BLaER1 treated with 17β-estradiol and CSF1 and Interleukin-3, amounts not matched to agents 10 nM and 100 nM (cell line): ENCODE measurements at regions not wholly inside any gene's neighbourhood (a gene's known extent, or its start where the extent isn't known, plus 50 kb on each side); places are given as distances from the start of the nearest gene placed in this dataset.
A peak's percentile ranks its signal among the peaks of the same experiment; 100 is the strongest.
"Not testable (repeated sequence)": the region's sequence is repeated elsewhere in the genome, so short reads cannot be mapped to it uniquely, and the experiment has no call there.

Experiments
- H3K27ac ChIP-seq, 11 experiments: shearing (Covaris generic); formaldehyde crosslinking; 2 replicates each; pipeline ENCODE4 v1.8.1; 2022
- H3K27me3 ChIP-seq, 11 experiments: shearing (Covaris generic); formaldehyde crosslinking; 2 replicates each; pipeline ENCODE4 v1.8.1; 2022
- H3K36me3 ChIP-seq, 11 experiments: shearing (Covaris generic); formaldehyde crosslinking; 2 replicates each; pipeline ENCODE4 v1.8.1; 2022
- H3K4me1 ChIP-seq, 10 experiments: shearing (Covaris generic); formaldehyde crosslinking; 2 replicates each; pipeline ENCODE4 v1.8.1; 2022
- H3K4me2 ChIP-seq, 11 experiments: shearing (Covaris generic); formaldehyde crosslinking; 2 replicates each; pipeline ENCODE4 v1.8.1; 2022
- H3K4me3 ChIP-seq, 10 experiments: shearing (Covaris generic); formaldehyde crosslinking; 2 replicates each; pipeline ENCODE4 v1.8.1; 2022
- H3K9ac ChIP-seq, 11 experiments: shearing (Covaris generic); formaldehyde crosslinking; 2 replicates each; pipeline ENCODE4 v1.8.1; 2022
- H3K9me3 ChIP-seq, 11 experiments: shearing (Covaris generic); formaldehyde crosslinking; replicated peaks in 1 of 11; 2 replicates each; pipeline ENCODE4 v1.8.1; 2022
- H4K20me1 ChIP-seq, 11 experiments: shearing (Covaris generic); formaldehyde crosslinking; 2 replicates each; pipeline ENCODE4 v1.8.1; 2022
- Cebpa-rat ChIP-seq, 11 experiments: shearing (Covaris generic); IDR thresholded peaks; 2 replicates each; pipeline ENCODE4 v1.8.1; 2022

DNA sequence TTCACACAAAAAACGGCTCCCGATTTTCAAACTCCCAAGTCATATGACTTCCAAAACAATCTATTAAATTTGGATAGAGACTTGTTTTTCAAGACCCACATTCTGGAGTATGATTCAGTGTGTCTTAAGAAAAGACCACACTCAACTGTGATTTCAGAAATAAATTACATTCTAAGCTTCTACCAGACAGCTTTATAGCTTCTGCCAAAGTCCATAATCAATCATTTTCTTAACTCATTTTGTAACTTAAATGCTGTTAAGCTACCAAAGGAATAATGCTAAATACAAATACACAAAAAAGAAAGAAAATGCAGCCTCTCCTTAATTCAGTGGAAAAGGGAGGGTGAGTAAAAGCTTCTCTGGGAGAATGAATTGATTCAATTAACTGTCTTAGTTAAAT is 192.3 kb upstream of the P2RY1 start:
- Histone ChIP-seq H3K4me2 (no peak overlapping the region), H3K36me3 (no peaks in the 10 kb centered on the region), H4K20me1 (no peaks in the 10 kb centered on the region), H3K27ac (no peak overlapping the region), H3K4me1 (no peaks in the 10 kb centered on the region), H3K4me3 (no peak overlapping the region), H3K9ac (no peak overlapping the region), H3K9me3 (peaks cover 0 to 6% (median 5%) of the 10 kb centered on the region in 11 experiments; a peak in 7 of 22 replicates), H3K27me3 (no peaks in the 10 kb centered on the region)
- TF ChIP-seq Cebpa-rat (IDR thresholded peaks at IDR 0.05): no peak

DNA sequence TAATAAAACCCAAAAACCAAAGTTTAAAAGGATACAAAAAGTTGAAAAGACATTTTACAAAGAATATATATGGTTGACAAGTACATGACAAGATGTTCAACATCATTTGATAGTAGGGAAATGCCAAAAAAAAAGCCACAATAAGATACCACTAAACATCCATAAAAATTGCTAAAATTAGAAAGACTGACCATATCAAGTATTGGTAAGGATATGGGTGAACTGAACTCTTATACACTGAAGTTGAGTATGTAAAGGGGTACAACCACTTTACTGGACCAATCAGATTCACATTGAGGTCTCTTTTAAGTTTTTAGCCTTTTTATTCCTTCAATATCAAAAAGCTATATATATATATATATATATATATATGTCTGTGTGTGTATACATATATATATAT is 190.5 kb upstream of the P2RY1 start:
- no peak overlapping the region for H3K9ac ChIP-seq
- no peaks in the 10 kb centered on the region for H3K36me3 ChIP-seq
- H4K20me1 ChIP-seq: no peaks in the 10 kb centered on the region
- H3K4me3 ChIP-seq: no peak overlapping the region
- H3K4me1 ChIP-seq: no peaks in the 10 kb centered on the region
- no peak overlapping the region for H3K4me2 ChIP-seq
- TF ChIP-seq Cebpa-rat (IDR thresholded peaks at IDR 0.05): no peak
- H3K9me3 ChIP-seq: peaks cover 0 to 6% (median 5%) of the 10 kb centered on the region in 11 experiments; a peak in 7 of 22 replicates
- no peaks in the 10 kb centered on the region for H3K27me3 ChIP-seq
- H3K27ac ChIP-seq: no peak overlapping the region

DNA sequence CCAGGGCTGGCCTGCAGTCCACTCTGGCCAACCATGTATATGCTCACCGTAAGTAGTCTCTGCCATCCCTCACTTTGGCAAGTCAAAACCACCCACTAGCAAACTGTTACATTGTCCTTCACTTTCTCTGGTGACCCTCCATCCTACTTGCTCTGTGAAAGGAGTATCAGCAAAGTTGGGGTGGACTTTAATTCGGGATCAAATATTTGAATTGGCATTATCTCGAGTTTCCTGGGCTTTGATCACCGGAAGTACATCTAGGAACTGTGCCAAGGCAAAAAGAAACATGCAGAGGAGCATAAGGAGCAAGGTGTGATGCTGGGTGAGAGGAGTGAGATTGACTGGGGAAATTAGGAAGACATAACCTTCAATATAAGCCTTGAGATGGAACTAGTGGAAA is 188.9 kb upstream of the P2RY1 start:
- Histone ChIP-seq H3K4me3 (no peak overlapping the region), H3K27ac (no peak overlapping the region), H3K36me3 (no peaks in the 10 kb centered on the region), H3K4me1 (no peaks in the 10 kb centered on the region), H3K27me3 (no peaks in the 10 kb centered on the region), H3K9ac (no peak overlapping the region), H4K20me1 (no peaks in the 10 kb centered on the region), H3K4me2 (no peak overlapping the region), H3K9me3 (peaks cover 0 to 6% (median 5%) of the 10 kb centered on the region in 11 experiments; a peak in 7 of 22 replicates)
- TF ChIP-seq Cebpa-rat (IDR thresholded peaks at IDR 0.05): no peak

DNA sequence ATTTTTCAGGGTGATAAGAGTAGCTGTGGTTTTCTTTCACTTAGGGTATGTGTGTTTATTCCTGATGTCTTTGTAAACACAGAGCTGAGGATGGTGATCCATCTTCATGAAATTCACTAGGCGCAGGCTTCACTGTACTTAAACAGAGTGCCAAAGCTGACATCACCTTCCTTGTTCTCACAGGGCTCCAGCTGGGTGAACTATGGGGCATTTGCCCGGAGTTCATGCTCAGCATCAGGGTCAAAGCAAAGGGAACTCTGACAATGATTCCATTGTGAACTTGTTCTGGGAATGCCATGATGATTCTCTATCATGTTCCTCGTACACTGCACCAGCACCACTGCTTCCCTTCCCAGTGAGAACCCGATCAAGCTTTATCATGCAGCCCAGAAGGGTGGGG is 184.8 kb upstream of the P2RY1 start:
- no peak for TF ChIP-seq Cebpa-rat (IDR thresholded peaks at IDR 0.05)

DNA sequence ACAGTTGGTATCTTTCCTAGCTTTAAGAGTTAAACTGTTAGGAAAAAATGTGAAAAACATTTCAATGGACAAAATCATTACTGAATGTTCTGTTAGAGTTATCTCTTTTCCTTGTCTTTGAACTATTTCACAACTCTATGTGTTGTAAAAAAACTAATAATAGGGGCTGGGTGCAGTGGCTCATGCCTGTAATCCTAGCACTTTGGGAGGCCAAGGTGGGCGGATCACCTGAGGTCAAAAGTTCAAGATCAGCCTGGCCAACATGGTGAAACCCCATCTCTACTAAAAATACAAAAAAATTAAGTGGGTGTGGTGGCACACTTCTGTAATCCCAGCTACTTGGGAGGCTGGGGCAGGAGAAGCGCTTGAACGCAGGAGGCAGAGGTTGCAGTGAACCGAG is 184.0 kb upstream of the P2RY1 start:
- not testable (repeated sequence) for H3K9me3 ChIP-seq, H3K36me3 ChIP-seq, H3K4me1 ChIP-seq, H3K27me3 ChIP-seq, H3K9ac ChIP-seq, H3K27ac ChIP-seq, H4K20me1 ChIP-seq, H3K4me3 ChIP-seq, H3K4me2 ChIP-seq

More for the DNA sequence above, 184.8 kb upstream of the P2RY1 start:
- Histone ChIP-seq H3K36me3 (no peaks in the 10 kb centered on the region), H3K27ac (no peak overlapping the region), H3K9me3 (peaks cover 0 to 2% (median 0%) of the 10 kb centered on the region in 11 experiments; a peak in 1 of 22 replicates), H3K27me3 (no peaks in the 10 kb centered on the region), H4K20me1 (no peaks in the 10 kb centered on the region), H3K4me2 (no peak overlapping the region), H3K4me1 (no peaks in the 10 kb centered on the region), H3K4me3 (no peak overlapping the region), H3K9ac (no peak overlapping the region)

DNA sequence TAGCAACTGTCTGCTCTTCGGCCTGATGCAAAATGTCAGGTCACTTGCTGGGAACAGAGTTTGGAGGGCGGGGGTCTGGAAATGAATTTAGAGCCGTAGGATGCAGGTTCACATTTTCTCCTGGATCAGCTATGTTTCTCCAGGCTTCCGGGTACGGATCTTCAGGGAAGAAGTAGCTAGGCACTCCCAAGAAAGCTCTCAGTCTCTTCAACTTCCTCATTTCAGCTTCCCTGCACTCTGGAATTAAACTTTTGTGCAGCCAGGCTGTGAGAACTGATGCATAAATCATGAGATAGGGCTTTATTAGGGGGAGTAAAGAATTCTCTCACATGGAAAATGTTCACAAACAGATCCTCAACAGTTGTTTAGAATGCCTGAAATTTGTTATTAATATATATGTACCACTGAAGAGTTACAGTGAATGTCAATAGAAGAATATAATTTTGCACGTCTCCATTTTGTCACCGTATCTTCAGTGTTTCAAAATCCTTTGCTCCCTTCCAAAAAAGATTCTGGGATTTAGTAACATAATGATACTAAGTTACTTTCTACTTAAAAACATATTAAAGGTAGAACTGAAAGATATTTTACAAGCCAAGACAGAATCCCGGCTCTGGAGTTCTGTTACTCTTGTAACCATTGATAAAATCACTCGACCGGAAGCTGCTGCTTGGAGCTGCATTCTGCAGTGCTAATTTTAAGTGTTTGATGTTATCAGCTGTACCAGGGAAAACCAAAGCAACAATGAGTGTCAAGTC is 178.5 kb upstream of the P2RY1 start:
- no peaks in the 10 kb centered on the region for H3K36me3 ChIP-seq
- H3K4me1 ChIP-seq: peaks cover 0 to 12% (median 0%) of the 10 kb centered on the region in 10 experiments; a peak in 6 of 20 replicates
- H3K4me3 ChIP-seq: no peak overlapping the region
- peak overlapping the region in 8 of 11 experiments; percentile 7 to 44 (median 20); a peak in 11 of 22 replicates for H3K4me2 ChIP-seq
- no peaks in the 10 kb centered on the region for H4K20me1 ChIP-seq
- no peaks in the 10 kb centered on the region for H3K27me3 ChIP-seq
- peaks cover 0 to 7% (median 6%) of the 10 kb centered on the region in 11 experiments; a peak in 18 of 22 replicates for H3K9me3 ChIP-seq
- no peak overlapping the region for H3K27ac ChIP-seq
- no peak overlapping the region for H3K9ac ChIP-seq
- no peak for TF ChIP-seq Cebpa-rat (IDR thresholded peaks at IDR 0.05)

DNA sequence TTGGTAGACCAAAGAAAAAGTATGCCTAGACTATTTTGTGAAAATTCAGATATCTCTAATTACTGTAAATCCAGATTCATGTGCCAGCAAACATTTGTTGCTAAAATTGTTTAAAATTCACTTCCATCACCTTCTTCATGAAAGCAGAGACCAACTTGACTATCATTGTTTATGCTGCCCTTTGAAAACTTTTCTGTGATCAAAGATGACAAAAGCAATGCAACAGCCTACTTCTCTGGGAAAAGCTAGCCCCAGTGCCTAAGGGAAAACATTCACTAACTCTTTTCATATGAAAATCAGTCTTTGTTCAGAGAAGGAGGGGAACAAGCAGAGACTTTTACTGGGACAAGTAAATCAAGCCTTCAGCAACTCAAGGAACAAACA is 178.0 kb upstream of the P2RY1 start:
- Histone ChIP-seq H3K27me3 (no peaks in the 10 kb centered on the region), H3K4me3 (no peak overlapping the region), H3K9me3 (peaks cover 0 to 11% (median 7%) of the 10 kb centered on the region in 11 experiments; a peak in 18 of 22 replicates), H3K4me1 (peaks cover 0 to 12% (median 0%) of the 10 kb centered on the region in 10 experiments; a peak in 6 of 20 replicates), H3K9ac (no peak overlapping the region), H3K27ac (no peak overlapping the region), H3K4me2 (peak overlapping the region in 6 of 11 experiments; percentile 7 to 44 (median 20); a peak in 7 of 22 replicates), H3K36me3 (no peaks in the 10 kb centered on the region), H4K20me1 (no peaks in the 10 kb centered on the region)
- TF ChIP-seq Cebpa-rat (IDR thresholded peaks at IDR 0.05): no peak

DNA sequence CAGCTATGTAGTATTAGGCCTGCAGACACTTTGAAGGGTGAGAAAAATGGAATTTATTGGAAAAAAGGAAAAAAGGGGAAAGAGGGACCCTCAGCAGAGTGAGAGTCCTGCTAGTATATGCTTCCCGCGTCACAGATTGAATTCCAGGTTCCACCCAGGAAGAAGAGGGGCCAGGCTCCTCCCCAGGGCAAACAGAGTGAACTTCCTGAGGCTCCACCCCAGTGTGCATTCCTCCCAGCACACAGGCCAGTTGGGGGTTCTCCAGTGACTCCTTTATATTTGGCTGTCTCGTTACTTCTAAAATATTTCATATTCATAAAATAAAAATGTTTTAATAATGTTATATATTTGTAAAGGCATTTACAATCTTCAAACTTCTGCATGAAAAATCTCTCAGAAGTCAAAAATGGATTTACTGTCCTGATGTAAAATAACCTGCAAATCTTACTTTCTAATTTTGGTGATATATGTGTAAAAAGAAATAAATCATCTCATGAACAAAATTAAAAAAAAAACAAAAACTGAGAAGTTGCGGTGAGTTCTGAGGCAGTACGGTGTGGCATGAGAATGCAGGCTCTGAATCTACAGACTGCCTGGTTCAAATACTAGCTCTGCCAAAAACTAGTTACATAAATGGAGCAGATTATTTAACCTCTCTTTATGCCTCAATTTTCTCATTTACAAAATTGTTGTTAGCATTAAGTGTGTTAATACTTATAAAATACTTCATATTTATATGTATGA is 175.8 kb upstream of the P2RY1 start:
- Histone ChIP-seq H3K4me3 (no peak overlapping the region), H3K4me1 (peaks cover 0 to 12% (median 0%) of the 10 kb centered on the region in 10 experiments; a peak in 6 of 20 replicates), H3K27ac (no peak overlapping the region), H4K20me1 (no peaks in the 10 kb centered on the region), H3K27me3 (no peaks in the 10 kb centered on the region), H3K36me3 (no peaks in the 10 kb centered on the region), H3K9me3 (peaks cover 0 to 11% (median 7%) of the 10 kb centered on the region in 11 experiments; a peak in 18 of 22 replicates), H3K9ac (no peak overlapping the region), H3K4me2 (no peak overlapping the region)
- no peak for TF ChIP-seq Cebpa-rat (IDR thresholded peaks at IDR 0.05)

DNA sequence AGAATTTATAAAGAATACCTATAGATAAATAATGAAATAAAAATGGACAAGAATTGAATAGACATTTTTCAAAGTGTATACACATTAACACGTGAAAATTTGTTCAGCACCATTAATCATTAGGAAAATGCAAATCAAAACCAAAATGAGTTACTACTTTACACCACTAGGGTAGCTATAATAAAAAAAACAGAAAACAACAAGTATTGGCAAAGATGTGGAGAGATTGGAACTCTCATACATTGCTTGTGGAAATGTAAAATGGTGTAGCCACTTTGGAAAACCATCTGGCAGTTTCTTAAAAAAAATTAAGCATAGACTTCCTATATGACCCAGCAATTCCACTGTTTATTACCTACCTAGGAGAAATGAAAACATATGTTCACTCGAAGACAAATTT is 172.8 kb upstream of the P2RY1 start:
- Histone ChIP-seq H3K4me1 (no peaks in the 10 kb centered on the region), H3K27me3 (no peaks in the 10 kb centered on the region), H3K27ac (no peak overlapping the region), H3K36me3 (no peaks in the 10 kb centered on the region), H3K4me2 (no peak overlapping the region), H4K20me1 (no peaks in the 10 kb centered on the region), H3K9ac (no peak overlapping the region), H3K9me3 (peaks cover 0 to 11% (median 7%) of the 10 kb centered on the region in 11 experiments; a peak in 18 of 22 replicates), H3K4me3 (no peak overlapping the region)
- no peak for TF ChIP-seq Cebpa-rat (IDR thresholded peaks at IDR 0.05)
